CD4-positive, alpha-beta T cell treated with Interferon gamma for 1 hour (primary cell): ENCODE measurements at regions not wholly inside any gene's neighbourhood (a gene's known extent, or its start where the extent isn't known, plus 50 kb on each side); places are given as distances from the start of the nearest gene placed in this dataset.
A peak's percentile ranks its signal among the peaks of the same experiment; 100 is the strongest.

Experiments
- DNase-seq: peaks from one replicate; pipeline ENCODE4 v3.0.0-alpha.2; 2020

- no peak for DNase-seq
These were observed 157.5 kb upstream of the C21orf91 start for GRCh38 chr21:17976691-17977090.

DNA sequence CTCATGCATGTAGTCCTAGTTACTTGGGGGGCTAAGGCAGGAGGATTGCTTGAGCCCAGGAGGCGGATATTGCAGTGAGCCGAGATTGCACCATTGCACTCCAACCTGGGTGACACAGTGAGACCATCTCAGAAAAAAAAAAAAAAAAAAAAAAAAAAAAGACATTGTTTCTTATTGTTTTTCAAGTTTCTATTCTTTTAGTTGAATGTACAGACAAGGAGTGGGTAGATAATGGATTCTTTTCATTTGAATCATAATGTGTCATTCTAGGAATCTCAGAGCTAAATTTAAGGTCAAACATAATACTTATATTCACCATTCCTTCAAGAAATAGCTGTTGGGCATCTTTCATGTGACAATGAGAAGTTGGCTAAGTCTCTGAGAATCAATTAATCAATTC is 157.0 kb upstream of the C21orf91 start:
- DNase-seq: no peak

- DNase-seq: no peak
These were observed 148.2 kb upstream of the C21orf91 start for GRCh38 chr21:17967319-17967718.

- DNase-seq: no peak
These were observed 145.6 kb upstream of the C21orf91 start for GRCh38 chr21:17964716-17965115.

- no peak for DNase-seq
These were observed 145.0 kb upstream of the C21orf91 start for GRCh38 chr21:17964199-17964598.

DNA sequence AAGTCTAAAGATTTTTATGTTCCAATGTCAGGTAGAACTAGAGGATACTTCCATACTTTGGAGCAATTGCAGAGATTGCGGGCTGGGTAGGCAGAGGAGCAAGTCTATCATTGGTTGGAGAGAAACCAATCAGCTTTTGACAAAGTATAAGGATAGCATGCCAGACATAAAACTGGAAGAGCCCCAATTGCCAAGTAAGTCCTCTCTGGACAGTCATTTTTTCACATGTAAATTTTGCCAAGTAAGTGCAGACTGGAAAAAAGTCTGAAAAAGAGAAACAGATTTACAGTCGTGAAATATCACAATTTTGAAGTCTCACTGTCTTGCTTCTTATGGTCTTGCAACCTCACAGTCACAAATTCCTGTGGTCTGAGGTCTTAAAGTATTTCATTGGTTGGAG is 131.4 kb upstream of the C21orf91 start:
- no peak for DNase-seq

- DNase-seq: no peak
These were observed 130.3 kb upstream of the C21orf91 start for GRCh38 chr21:17949421-17949820.

DNA sequence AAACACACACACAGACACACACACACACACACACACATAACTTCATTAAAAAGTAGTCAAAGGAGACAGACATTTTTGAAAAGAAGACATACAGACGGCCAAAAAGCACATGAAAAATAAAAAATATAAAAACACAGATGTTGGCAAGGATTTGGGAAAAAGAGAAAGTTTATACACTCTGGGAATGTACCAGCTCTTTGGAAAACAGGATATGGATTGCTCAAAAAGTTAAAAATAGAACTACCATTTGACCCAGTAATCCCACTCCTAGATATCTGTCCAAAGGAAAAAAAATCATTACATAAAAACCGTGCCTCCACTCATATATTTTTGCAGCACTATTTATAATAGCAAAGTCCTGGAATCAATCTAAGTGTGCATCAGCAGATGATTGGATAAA is 128.4 kb upstream of the C21orf91 start:
- DNase-seq: no peak

- no peak for DNase-seq
These were observed 111.9 kb upstream of the C21orf91 start for GRCh38 chr21:17931080-17931479.

DNA sequence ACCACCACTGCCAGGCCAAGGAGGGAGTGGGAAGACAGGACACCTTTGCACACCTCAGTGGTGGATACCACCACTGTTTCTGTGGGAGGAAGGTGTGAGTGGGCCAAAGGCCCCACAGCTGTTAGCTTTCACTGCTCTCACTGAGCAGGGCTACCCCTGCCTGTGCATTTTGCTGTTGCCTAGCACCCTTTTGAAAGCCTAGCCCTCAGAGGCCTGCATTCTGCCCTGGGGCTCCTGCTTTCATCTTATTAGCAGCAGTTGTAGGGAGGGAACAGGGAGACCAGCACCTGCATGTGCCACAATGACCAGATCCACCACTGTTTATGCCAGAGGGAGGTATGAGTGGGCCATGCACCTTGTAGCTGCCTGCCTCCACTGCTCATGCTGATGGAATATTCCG is 110.9 kb upstream of the C21orf91 start:
- no peak for DNase-seq

- DNase-seq: no peak
These were observed 110.4 kb upstream of the C21orf91 start for GRCh38 chr21:17929510-17929909.

GRCh38 chr21:17925899-17926298 is 106.7 kb upstream of the C21orf91 start:
- DNase-seq: no peak

DNA sequence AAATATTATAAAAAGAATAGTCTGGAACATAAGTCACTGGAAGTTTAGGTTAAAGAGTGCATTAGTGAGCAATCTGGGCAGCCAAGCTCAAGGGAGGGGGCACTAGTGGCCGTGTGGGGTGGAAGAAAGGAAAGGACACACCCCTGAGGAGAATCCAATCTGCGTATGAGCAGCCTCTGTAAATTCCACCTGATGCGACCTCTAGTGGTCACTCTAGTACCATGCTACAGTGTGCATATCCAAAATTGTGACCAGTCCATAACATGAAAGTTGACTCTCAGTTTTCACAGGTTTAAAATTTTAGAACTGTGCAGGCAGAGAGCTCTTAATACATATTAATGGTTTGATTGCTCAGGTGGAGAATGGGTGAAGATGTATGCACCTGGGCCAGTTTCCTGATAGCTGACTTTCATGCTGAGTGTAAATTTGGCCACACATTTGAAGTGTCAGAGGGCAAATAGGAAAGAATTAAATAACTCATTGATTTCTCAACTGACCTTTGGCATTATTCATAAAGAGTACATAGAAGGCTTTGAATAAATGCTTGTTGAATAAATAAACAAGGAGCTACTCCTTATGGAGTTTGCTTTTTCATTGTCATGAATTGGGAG is 105.9 kb upstream of the C21orf91 start:
- DNase-seq: peak; percentile 21

DNA sequence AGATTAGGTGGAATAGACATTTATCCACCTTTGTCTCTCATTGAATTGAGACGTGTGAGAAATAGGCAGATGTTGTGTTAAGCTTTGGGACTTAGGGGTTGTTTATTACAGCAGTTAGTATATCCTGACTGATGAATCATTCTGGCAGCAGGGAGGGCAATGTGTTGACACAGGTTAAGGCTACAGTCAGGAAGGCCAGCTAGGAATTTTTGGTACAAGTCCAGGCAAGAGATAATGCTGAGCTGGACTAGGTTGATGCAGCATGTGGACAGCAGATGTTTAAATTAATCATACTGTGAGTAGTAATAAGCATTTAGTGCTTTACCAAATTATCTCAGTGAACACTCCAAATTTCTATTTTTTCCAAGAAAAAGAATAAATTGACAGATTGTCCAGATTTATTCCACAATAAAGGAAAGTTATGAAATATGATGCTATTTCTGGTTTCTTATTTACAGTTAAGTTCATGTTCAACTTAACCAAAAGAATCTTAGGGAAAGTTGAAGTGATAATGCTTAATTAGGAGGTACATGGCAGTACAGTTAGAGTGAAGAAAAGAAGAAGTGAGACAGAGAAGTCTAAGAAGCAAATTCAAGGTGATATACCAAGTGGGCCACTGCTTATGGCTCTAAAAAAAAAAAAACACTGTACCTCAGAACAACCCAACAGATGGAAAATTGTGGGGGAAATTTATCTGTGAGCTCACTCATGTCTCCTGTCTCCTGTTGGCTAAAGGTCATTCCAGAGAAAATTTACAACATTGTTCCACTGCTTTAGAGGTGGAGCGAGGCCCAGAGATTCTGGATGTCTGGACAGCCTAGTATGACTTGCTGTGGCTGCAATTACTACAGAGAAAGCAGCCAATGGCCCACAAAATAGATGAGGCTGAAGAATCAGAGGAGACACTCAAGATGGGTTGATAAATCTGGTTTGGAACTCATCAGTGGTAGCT is 102.7 kb upstream of the C21orf91 start:
- DNase-seq: no peak

- no peak for DNase-seq
These were observed 96.8 kb upstream of the C21orf91 start for GRCh38 chr21:17915976-17916375.

GRCh38 chr21:17911628-17912027 is 92.5 kb upstream of the C21orf91 start:
- no peak for DNase-seq

DNA sequence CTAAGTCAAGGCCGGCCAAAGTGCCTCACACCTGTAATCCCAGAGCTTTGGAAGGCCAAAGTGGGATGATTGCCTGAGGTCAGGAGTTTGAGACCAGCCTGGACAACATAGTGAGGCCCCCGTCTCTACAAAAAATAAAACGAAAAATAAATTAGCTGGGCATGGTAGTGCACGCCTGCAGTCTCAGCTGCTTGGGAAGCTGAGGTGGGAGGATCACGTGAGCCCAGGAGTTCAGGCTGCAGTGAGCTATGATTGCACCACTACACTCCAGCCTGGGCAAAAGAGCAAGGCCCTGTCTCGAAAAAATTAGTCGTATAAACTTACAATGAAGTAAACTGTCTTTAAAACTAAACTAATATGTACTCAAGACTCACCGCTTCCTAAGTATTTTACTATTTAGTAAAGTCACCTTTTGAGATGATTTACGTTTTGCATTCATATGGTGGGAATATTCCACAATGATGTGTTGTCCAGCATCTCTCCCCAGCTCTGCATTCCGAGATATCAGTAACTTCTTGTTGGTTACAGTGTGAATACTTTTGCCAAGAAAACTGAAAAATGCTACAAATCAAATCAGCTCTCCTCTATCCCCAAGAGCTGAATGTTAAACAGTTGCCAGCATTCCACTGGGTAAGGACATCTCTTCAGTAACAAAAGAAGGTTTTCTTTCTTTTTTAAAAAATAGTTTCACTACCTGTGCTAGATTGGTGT is 84.9 kb upstream of the C21orf91 start:
- no peak for DNase-seq

DNA sequence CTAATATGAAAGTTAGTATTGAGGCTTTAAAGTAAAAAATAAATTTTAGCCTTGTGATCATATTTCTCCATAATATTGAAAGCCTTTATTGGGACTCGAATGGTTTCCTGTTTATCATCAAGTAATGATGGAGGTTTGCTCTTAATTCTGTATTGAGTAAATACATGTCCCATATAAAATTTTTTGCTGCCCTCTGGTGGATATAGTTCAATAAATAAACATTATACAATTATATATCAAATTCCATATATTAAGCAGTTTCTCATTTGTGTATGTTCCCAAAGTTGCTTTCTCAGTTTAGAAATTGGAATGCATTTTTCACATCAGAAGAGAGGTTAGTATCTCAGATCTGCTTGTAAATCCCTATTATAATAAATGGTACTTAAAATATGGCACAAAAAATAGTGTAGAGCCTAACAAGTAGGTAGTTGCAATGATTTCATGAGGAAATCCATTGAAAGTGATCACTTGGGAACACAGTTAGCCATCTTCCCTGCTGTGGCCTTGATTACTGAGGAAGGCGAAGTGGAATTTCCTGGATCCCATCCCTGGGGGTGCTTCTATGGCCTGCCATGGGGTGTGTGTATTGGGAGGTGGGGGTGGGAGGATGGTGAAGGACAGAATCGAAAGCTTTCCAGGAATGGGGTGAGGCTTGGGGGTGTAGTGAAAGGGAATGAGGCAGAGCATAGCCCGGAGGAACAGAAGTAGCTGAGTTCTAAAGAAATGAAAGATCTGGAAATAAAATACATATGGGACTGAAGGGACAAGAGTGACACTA is 84.1 kb upstream of the C21orf91 start:
- no peak for DNase-seq

DNA sequence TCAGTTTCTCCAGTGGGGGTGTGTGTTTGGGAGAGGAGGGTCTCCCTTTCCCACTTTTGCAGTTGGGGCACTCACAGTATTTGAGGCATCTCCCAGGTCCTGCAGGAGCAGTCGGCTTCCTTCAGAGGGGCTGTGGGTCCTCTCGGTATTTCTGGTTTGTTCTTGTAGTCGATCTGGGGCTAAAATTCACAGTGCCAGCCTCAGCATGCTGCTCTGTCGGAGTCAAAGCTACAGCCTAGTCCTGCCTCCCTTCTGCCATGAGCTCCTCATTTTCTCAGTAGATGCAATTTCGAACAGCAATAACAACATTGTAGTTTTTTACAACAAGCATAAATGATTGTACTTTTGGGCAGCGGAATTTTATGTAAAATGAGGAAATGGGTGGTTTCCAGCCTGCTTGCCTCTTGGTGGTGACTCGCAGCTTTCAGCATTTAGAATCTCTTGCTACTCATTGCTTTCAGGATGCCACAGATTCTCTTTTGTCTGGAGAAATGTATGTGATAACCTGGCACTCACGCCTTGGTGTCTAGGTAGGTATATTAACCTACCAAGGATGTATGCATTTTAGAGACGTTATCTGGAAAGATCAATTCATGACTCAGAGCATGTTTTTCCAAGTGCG is 82.4 kb upstream of the C21orf91 start:
- DNase-seq: no peak

DNA sequence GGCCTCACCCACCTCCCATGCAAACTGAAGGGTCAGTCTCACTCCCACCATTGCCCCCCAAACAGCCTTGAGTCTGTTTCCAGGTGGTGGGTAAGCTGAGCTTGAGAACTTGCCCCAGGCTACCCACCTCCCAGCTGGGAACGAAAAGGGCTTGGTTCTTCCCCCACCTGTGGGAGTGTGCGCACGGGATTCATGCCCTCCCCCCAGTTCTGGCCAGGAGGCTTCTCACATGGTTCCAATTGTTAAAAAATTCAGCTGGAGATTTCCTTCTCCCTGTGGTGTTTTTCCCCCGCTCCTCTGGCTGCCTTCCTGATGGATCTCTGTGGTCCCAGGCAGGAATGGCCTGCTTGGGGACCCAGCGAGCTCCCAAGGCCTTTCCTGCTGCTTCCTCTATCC is 81.8 kb upstream of the C21orf91 start:
- no peak for DNase-seq

DNA sequence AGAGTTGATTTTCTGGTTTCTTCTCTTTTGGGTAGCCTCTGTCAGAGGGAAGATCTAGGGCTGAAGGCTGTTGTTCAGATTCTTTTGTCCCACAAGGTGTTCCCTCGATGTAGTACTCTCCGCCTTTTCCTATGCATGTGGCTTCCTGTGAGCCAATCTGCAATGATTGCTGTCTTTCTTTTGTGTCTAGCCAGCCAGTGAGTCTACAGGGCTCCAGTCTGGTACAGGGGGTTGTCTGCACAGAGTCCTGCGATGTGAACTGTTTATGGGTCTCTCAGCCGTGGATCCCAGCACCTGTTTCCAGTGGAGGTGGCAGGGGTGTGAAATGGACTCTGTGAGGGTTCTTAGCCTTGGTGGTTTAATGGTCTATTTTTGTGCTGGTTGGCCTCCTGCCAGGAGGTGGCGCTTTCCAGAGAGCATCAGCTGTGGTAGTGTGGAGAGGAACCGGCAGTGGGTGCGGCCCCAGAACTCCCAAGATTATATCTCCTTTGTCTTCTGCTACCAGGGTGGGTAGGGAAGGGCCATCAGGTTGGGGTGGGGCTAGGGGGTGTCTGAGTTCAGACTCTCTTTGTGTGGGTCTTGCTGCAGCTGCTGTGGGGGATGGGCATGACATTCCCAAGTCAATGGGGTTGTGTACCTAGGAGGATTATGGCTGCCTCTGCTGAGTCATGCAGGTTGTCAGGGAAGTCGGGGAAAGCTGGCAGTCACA is 81.3 kb upstream of the C21orf91 start:
- no peak for DNase-seq

DNA sequence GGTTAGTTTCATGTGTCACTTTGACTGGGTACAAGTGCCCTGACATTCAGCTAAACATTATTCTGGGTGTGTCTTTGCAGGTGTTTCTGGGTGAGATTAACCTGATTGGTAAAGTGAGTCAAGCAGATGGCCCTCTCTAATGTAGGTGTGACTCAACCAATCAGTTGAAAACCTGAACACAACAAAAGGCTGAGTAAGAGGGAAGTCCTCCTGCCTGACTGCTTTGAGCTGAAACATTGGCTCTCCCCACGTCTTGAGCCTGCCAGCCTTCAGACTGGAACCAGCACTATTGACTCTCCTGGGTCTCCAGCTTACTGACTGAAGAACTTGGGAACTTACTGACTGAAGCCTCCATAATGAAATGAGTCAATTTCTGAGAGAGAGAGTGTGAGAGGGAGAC is 70.0 kb upstream of the C21orf91 start:
- no peak for DNase-seq
